HG02623 (cell line): ENCODE measurements at regions not wholly inside any gene's neighbourhood (a gene's known extent, or its start where the extent isn't known, plus 50 kb on each side); places are given as distances from the start of the nearest gene placed in this dataset.
A peak's percentile ranks its signal among the peaks of the same experiment; 100 is the strongest.
"Not testable (repeated sequence)": the region's sequence is repeated elsewhere in the genome, so short reads cannot be mapped to it uniquely, and the experiment has no call there.

Experiments
- ATAC-seq: cut with Tn5 transposase; IDR thresholded peaks from one replicate; pipeline ENCODE4 v1.9.1; 2021; ENCODE audit warnings: moderate library complexity; ENCODE audit not compliant: unreplicated experiment

DNA sequence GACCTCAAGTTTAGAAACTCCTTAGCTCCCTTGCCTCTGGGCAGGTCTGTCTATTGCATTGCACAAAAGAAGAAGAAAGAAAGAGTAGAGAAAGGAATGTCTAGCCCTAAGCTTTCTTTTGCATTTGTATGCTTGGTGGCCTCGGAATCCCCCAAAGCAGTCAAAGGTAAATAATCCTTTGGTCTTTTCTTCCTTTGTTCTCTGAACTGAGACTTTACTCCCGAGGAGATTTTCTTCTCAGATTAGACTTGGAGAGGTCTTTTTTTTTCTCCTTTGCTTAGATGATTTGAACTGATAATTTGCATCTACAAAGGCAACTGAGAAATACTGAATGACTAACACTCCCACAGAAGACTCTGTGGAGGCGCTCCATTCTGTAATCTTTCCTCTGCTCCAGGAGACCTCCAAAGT is 93.2 kb downstream of the AKR1D1 start:
- ATAC-seq = no peak

DNA sequence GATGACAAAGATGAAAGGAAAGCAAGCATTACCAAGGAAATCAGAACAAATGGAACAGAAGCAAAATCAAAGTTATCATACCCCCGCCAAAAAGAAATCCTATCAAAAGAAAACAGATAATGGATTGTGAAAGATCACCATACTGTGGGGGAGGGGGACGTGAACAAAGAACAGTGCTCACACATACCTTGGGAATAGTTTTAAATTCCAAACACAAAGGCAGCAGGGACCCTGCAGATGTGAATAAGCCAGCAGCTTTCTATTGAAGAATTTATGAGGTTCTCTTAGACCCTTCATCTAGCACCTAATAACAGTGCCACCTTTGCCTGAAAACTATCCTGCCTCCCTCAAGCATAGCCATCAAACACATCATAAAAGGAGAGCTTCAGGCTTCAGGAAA is 94.0 kb downstream of the AKR1D1 start:
- ATAC-seq = no peak

DNA sequence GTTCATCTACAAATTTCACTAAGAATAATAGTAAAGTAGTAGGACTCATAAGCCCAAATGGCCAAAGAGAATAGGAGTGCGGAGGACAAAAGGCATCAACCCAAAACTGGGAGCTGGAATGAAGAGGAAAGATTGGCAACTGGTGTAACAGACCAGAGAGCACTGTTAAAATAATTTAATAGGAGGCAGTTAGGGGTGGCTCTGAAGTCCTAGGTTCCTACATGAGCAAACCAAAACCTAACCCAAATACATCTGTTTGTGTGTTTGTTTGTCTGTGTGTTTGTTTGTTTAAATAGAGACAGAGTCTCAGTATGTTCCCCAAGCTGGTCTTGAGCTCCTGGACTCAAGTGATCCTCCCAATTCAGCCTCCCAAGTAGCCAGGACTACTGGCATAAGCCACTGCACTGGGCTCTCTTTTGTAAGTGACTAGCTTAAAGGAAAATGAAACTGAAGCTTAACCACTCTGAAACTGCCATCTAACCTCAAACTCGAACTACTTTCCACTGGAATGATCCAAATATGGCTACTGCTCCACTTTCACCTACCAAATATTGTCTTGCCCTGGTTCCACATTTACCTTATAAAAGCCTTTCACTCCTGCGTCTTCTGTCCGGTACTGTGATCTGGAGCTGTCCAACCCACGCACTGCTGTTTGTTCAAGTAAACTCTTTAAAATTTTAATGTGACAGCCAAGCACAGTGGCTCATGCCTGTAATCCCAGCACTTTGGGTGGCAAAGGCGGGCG is 94.9 kb downstream of the AKR1D1 start:
- ATAC-seq = peak; percentile 94

DNA sequence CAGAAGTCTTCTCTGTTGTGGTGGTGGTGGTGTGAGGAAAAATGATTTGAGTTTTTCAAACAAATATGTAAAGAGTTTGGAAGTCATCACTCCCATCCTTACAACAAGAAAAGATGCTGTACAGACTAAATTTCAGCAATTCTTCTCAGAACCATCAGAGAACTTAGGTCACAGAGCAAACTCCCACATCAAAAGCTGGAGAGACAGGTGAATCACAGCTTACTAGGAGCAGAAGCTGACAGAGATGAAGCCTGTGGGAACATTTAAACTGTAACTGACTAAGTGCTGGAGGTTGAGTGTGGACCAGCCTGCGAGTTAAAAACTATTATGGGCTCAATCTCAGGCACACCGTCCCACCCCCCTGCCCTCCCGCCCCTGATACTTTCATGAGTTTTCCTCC is 97.3 kb downstream of the AKR1D1 start:
- no peak for ATAC-seq

DNA sequence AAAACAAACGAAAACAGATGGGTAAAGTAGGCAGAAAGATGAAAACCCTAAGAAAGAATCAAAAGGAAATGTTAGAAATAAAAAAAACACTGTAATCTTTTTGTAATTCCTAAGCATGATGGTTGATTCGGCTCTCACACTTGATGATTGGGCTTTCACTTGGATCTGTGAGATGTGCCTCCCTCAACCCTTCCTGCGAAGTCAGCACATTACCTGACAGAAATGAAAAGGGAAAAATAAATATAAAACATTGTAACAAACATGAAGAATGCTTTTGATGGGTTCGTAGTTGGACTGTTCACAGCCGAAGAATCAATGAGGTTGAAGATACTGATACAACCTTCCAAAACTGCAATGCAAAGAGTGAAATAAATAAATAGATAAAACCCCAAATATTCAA is 99.8 kb downstream of the AKR1D1 start:
- no peak for ATAC-seq

DNA sequence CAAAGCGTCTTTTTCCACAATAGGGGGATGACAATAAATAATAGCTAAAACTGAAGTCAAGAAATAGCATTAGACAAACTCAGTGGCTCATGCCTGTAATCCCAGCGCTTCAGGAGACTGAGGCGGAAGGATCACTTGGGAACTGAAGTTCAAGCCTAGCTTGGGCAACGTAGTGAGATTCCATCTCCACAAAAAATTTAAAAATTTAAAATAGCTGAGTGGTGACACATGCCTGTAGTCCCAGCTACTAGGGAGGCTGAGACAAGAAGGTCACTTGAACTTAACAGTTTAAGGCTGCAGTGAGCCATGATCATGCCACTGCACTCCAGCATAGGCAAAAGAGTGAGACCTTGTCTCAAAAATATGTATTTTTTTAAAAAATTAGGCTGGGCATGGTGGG is 107.9 kb downstream of the AKR1D1 start:
- no peak for ATAC-seq

DNA sequence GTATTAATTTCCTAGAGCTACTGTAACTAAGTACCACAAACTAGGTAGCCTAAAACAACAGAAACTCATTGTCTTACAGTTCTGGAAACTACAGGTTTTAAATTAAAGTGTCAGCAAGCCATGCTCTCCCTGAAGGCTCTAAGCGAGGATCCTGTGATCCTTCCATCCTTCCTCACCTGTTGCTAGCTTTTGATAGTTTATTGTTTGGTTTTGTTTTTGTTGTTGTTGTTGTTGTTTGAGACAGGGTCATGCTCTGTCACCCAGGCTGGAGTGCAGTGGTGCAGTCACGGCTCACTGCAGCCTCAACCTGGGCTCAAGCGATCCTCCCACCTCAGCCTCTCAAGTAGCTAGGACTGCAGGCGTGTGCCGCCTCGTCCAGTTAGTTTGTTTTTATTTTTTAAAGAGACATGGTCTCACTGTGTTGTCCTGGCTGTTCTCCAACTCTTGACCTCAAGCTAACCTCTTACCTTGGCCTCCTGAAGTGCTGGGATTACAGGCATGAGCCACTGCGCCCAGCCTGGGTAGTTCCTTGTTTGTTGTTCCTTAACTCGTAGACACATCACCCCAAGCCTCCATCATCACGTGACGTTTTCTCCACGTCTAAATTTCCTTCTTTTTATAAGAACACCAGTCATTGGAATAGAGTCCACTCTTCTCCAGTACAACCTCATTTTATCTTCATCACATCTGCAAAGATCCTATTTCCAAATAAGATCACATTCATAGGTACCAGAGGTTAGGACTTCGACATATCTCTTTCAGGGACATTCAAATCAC is 109.1 kb downstream of the AKR1D1 start:
- no peak for ATAC-seq

DNA sequence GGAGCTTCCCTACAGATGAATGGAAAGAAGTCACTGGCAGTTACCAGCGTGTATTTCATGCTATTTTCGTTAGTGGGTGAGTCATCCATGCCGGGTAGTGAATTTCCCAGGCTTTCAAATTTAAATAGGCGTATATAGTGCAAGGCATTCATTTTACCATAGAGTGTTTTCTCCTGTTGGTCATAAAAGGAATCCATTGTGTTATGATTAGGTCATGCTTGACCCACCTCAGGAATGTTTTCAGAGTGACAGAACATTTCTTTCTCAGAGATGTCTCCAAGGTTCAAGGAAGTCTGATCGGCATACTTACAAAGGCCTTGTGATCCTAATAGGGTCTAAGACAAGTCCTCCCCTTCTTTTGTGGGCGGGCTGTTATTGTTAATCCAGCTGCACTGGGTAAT is 110.7 kb downstream of the AKR1D1 start:
- no peak for ATAC-seq

DNA sequence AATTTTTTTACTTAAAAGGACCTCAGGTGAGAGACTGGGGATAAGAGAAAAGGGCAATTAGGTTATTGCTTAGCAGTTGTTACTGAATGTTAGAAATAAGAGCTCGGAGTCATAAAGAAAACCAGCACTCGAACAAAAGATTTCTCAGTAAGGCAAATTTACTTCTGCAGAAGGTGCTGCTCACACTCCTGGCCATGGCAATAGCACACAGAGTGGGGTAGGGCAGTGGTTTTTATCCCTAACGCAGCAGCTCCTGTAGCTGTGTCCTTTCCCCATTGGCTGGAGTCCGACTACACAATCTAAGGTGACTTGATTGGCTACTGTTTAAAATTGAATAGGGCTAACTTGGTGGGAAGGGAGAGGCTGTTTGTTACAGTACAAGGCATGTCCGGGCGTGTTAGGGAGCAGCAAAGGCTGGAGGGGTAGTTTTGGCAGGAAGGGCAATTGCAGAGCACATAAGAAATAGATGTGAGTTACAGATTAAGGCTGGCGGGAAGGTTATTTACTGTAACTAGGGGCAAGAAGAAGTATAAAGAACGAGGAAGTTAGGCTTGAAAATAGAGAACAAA is 112.1 kb downstream of the AKR1D1 start:
- ATAC-seq = no peak

DNA sequence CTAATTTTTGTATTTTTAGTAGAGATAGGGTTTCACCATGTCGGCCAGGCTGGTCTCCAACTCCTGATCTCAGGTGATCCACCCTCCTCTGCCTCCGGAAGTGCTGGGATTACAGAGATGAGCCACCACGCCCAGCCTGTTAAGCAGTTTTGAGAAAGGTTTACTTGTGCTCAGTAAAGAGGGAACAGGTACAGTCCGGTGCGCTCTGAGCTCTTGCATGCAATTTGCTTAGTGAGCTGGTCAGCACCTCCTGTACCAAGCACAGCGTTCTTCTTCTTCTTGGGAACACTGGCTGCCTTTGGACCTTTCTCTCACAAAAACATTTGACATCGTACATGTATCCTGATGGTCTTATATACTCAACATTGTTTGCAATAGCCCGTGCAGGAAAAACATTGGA is 118.3 kb downstream of the AKR1D1 start:
- no peak for ATAC-seq

DNA sequence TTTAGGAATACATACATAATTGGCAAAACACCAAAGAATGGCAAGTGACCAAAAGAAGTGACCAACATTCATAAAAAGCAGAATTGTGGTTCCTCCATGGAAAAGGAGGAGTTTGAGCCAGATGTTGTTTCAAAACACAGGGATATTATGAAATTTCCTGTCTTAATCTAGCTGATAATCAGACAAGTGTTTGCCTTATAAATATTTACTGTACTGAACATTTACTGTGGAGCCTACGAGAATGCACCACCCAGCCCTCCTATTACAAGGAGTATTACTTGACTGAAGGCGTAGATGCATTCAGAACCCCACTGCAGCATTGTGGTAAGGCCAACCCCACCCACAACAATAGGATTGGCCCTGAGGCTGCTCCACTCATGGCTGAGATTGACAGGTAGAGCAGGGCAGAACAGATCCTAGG is 118.9 kb downstream of the AKR1D1 start:
- ATAC-seq = no peak

DNA sequence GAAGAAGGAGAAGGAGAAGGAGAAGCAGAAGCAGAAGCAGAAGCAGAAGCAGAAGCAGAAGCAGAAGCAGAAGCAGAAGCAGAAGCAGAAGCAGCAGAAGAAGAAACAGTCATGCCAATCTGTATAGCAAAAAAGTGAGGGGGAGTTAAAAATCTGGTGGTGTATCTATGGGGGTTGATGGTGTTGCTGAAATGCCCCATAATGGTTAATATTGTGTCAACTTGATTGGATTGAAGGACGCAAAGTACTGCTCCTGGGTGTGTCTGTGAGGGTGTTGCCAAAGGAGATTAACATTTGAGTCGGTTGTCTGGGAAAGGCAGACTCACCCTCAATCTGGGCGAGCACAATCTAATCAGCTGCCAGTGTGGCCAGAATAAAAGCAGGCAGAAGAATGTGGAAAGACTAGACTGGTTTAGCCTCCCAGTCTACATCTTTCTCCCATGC is 120.3 kb downstream of the AKR1D1 start:
- not testable (repeated sequence) for ATAC-seq

DNA sequence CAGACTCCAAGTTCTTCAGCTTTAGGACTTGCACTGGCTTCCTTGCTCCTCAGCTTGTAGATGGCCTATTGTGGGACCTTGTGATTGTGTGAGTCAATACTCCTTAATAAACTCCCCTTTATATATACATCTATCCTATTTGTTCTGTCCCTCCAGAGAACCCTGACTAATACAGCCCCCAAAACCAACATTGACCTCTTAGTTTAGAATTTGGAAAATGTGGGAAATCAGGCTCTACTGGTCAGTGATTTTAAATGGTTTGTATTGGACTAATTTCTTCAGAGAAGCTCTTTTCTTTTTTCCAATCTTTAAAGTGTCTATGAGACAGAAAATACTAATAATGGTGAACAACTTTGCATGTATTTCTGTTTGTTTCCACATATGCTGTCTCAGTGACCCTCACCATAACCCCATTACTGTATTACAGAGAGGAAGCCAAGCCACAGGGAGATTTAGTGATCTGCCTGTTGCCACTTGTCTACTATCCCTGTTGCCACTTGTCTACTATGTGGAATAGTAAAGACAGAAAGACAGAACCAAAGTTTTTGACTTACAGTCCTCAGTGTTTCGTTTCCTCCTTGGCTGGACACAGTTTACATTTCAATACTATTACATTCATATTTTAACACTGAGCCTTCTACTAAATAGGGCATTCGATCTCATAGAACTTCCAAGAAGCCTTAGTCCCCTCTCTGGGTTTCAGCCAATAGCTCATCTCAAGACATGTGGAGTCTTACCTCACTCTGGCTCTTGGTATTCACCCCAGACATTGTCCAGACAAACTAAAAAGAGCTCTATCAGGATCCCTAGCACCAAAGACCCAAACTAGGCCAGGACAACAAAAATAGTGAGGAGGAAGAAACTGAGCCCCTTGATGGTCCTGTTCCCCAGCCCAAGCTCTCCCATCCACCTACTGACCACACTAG is 121.0 kb downstream of the AKR1D1 start:
- no peak for ATAC-seq

DNA sequence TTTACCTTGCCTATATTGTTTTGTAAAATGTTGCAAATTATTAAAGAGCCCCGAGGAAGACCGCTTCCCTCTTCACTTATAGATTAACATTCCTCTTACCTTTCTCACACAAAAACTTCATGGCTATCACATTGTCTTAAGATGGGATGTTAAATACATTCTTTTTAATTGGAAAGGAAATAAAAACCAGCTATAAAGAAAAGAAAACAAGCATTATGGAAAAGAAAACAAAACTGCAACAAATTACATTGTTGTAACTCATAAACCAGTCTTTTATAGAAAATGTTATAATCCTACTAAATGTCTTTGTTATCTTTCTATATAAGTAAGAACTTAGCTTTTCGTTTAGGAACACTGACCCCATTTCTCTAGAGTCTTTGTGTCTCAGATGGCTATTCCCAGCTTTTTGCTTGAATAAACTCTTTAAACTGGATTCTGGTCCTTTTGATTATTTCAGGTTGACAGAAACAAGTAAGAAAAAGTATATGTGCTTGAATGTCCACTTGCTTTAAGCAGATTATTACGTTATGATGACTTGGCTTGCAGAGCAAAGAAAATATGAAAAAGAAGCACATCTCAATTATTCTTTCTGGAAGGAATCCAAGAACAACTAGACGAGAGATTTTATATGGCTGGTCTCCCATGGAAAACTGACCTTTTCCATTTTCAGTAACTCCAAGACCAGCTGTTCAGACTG is 128.2 kb downstream of the AKR1D1 start:
- no peak for ATAC-seq

DNA sequence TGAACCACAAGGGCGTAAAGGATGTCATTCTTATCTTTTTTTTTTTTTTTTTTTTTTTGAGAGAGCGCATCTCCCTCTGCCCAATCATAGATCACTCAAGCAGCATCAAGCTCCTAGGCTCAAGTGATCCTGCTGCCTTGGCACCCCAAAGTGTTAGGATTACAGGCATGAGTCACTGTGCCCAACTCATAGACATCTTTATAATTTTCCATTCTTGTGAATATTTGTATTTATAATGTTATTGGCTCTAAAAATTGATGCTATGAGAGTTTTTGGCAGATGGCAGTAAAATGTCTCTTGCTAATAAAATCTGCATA is 128.7 kb downstream of the AKR1D1 start:
- ATAC-seq = no peak

DNA sequence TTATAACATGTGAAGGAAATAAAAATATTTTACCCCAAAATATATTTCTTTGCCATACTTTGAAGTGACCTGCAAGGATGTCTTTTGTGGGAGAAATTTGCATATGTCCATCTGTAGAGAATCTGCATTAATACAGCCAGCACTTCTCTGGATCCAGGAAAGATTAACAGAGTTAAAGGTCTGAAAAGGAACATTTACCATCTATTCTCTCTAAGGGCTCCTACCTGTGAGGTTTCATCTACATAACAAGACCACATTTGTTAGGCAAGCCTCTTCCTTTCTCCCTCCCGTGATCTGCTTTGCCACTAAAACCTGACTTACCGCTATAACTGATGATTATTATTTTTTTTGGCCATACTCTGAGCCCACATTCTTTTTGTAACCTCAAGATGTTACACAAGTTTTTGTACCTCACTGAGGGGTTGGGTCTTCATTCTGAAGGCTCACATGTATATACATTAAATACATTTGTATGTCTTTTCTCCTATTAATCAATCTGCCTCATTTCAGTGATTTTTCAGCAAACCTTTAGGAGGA is 129.4 kb downstream of the AKR1D1 start:
- no peak for ATAC-seq

DNA sequence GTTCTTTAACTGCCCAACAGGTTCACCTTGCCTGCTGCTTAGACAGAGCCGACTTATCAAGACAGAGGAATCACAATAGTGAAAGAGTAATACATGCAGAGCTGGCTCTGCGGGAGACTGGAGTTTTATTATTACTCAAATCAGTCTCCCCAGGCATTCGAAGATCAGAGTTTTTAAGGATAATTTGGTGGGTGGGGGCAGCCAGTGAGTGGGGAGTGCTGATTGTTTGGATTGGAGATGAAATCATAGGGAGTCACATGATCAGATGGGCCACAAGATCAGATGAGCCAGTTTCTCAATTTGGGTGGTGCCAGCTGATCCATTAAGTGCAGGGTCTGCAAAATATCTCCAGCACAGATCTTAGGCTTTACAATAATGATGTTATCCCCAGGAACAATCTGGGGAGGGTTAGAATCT is 131.3 kb downstream of the AKR1D1 start:
- no peak for ATAC-seq

DNA sequence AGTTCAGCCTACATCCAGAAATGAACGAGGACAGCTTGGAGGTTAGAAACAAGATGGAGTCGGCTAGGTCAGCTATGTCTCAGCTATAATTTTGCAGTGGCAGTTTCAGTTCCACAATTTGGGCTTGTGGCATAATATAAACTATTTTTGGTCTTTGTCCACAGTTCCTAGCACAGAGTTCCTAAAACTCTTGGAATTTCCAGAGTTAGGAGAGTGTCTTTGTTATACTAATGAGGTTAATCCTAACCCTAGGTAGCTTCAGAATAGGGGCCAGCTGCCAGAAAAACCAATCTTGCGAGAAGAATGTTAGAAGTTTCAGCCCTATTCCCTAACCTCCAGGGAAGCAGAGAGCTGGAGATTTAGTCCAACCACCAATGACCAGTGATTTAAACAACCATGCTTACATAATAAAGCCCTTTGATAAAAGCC is 131.9 kb downstream of the AKR1D1 start:
- no peak for ATAC-seq

DNA sequence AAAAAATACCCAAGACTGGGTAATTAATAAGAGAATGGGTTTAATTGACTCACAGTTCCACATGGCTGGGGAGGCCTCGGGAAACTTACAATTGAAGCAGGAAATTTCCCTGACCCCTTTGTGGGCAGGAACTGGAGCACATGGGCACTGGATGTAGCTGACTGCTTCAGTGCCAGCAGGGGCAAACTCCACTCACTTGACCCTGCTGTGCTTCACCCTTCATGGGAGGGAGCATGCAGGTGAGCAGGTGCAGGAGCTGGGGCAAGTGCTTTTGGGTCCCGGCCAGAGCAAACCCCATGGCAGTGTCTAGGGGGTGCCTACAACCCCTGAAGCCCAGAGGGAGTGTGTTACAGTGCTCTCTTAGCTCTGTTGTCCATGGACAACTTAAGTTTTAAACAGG is 132.6 kb downstream of the AKR1D1 start:
- ATAC-seq = no peak

DNA sequence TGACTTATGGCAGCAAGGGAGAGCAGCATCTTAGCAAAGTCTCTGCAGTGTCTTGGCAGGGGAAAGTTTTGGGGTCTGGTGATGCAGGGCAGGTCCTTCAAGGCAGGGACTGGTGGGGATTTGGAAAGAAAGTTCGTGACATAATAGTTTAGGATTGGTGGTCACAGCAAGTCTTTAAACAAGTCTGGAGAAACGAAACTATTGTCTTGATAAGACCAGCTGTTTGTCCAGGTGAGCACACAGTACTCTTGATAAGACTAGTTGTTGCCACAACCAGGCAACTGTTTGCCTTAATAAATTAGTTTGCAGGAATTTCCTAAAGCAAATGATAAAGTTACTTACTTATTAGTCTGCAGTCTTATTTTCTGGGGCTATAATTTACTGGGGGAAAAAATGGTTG is 136.1 kb downstream of the AKR1D1 start:
- no peak for ATAC-seq
